ENCODE measurements at regions not wholly inside any gene's neighbourhood (a gene's known extent, or its start where the extent isn't known, plus 50 kb on each side); places are given as distances from the start of the nearest gene placed in this dataset.
"Not testable (repeated sequence)": the region's sequence is repeated elsewhere in the genome, so short reads cannot be mapped to it uniquely, and the experiment has no call there.

- no peak for DNase-seq (ENCODE audit: low spot score)
Measured at GRCh38 chr12:124130691-124131591, 157.9 kb downstream of the ZNF664 start.

DNA sequence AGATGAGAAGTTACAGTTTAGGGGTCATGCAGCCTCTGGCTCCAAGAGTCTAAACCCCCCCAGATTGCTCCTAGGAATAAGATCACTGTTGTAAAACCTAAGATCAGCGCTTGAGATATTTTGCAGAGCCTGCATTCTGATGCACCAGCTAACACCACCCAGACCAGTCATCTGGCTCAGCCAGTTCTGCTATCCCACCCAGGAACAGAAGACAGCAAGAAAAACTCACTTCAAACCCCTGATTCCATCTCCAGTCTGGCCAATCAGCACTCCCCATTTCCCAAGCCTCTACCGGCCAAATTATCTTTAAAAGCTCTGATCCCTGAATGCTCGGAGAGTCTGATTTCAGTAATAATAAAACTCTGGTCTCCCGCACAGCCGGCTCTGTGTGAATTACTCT lies 158.6 kb downstream of the ZNF664 start:
- no peak for DNase-seq (ENCODE audit: low spot score)

DNA sequence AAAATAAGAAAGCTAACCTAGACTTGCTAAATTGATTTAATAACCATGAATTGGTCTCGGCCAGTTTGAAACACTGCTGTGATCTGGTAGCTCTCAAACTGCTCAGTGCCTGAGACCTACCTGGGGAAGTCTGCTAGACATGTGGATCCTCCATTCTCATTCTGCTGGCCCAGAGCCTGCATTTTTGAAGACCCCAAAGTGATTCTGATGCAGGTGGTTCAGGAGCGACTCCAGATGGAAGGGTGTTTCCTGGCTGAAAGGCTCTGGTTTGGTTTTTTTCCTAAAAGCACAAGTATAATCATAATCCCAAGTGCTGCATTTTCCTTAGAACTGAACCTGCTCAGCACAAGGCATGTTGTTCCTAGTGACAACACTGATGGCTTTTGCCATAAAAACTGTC lies 159.5 kb downstream of the ZNF664 start:
- DNase-seq (ENCODE audit: low spot score) = no peak

DNA sequence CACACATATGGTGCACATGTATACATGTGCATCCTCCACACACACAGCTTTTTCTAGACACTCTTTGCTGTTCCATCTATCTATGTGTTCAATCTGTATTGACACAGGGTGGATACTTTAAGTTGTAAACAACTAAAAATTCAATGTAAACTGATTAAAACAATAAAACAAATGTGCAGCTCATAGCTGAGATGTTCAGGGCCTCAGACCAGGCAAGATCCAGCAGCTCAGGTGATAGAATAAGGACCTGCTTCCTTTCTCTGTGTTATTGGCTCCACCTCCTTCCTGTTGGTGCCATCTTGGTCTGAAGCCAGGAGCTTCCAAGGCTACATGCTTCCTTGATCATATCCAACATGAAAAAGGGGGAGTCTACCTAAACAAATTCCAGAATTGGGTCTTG lies 158.1 kb upstream of the RFLNA start:
- no peak for DNase-seq (ENCODE audit: low spot score)

- no peak for DNase-seq (ENCODE audit: low spot score)
Measured at GRCh38 chr12:124140944-124141486, 153.9 kb upstream of the RFLNA start.

- not testable (repeated sequence) for DNase-seq (ENCODE audit: low spot score)
Measured at GRCh38 chr12:124141611-124142010, 153.3 kb upstream of the RFLNA start.

DNA sequence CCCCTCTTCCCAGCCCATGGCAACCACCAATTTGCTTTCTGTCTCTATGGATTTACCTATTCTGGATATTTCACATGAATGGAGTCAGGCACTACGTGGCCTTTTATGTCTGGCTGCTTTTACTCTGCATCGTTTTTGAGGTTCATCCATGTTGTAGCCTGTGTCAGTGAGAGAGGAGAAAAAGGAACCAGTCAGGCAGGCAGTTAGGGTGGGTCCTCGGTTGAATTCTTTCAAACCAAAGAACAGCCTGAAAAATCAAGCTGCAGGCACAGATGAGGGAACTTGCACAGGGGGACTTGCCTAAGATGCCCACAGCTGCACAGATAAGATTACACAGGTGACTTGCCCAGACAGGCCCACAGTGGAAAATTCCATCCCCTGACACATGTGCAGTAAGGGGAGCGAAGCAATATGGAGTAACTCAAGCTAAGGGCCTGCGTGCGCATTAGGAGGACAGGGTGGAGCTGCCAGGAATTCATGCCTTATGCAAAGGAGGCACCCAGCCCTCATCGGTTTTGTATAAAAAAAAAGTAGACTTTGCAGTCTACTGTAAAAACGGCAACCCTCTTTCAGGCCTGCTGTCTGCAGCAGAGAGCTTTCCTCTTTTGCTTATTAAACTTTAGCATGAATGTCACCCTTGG lies 152.4 kb upstream of the RFLNA start:
- DNase-seq (ENCODE audit: low spot score) = no peak

GRCh38 chr12:124143726-124144125 lies 151.2 kb upstream of the RFLNA start:
- DNase-seq (ENCODE audit: low spot score) = no peak

- DNase-seq (ENCODE audit: low spot score) = no peak
Measured at GRCh38 chr12:124144531-124145194, 150.2 kb upstream of the RFLNA start.

- no peak for DNase-seq (ENCODE audit: low spot score)
Measured at GRCh38 chr12:124147027-124147426, 147.9 kb upstream of the RFLNA start.

GRCh38 chr12:124147575-124147974 lies 147.3 kb upstream of the RFLNA start:
- DNase-seq (ENCODE audit: low spot score) = no peak

GRCh38 chr12:124148481-124149273 lies 146.2 kb upstream of the RFLNA start:
- no peak for DNase-seq (ENCODE audit: low spot score)

DNA sequence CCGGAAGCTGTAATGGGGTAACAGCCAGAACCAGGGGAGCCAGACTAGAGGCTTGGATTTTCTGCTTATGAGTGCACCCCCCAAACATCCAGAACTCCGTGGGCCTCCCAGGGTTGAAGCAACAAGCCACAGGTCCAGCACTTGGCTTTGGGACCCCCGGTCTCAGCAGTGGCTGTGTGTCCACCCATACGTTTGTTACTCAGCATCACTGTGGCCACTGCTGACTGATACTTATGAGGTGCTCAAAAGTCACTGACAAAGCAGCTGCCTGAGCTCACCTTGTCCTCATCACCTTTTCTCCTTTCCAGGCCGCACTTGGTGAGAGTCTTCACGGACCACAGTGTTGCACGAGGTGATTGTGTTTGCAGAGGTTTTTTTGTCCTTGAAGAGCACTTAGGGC lies 145.6 kb upstream of the RFLNA start:
- DNase-seq (ENCODE audit: low spot score) = no peak

- DNase-seq (ENCODE audit: low spot score) = no peak
Measured at GRCh38 chr12:124150168-124150567, 144.7 kb upstream of the RFLNA start.

DNA sequence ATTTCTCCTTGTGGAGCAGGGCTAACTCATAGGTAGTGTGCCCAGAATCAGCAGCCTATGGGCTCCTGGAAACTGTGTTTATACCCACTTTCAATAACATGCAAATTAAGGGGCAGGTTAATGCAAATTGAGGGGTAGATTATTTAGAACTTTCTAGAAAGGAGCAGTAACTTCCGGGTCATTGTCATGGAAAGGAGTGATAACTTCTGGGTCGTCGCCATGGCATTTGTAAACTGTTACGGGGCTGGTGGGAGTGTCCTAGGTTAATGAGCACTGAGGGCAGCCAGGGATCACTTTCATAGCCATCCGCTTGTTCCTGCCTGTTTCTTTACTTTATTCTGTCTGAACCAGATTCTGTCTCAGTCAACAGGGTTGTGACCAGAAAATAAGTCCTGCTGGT lies 143.3 kb upstream of the RFLNA start:
- no peak for DNase-seq (ENCODE audit: low spot score)

DNA sequence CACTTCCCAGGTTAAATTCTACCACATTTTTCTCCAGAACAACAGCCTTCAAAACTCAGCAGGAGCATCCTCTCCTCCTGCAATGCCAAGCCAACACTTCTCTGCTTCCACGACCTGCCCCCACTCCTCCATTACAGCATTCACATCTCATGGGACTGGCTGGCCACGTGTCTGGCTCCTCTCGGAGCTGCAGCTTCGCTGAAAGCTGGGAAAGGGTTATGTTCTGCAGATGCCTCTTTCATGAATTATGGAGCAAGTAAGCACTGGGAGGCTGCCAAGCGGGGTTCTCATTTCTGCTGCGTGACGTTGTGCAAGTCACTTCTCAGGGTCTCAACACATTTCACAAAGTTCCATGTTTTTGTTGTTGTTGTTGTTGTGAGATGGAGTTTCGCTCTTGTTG lies 142.2 kb upstream of the RFLNA start:
- DNase-seq (ENCODE audit: low spot score) = peak; percentile 33

DNA sequence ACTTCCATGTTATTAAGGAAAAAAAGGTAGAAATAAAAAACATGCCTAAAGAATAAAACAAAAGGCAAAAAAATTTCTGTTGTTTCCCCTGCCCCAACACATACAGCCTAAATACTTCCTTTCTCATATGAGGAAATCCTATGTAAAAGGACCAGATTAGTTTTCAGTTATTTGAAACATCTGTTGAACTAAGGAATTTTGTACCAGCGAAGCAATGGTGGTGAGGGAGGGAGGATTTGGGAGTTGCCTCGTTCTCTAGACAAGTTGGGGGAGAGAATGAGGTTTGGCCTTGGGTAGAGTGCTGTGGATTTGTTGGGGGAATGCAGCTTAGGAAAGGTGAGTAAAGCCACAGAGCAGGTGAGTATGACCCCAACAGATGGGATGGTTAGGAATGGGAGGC lies 141.5 kb upstream of the RFLNA start:
- no peak for DNase-seq (ENCODE audit: low spot score)

GRCh38 chr12:124157406-124157805 lies 137.5 kb upstream of the RFLNA start:
- DNase-seq (ENCODE audit: low spot score) = no peak

DNA sequence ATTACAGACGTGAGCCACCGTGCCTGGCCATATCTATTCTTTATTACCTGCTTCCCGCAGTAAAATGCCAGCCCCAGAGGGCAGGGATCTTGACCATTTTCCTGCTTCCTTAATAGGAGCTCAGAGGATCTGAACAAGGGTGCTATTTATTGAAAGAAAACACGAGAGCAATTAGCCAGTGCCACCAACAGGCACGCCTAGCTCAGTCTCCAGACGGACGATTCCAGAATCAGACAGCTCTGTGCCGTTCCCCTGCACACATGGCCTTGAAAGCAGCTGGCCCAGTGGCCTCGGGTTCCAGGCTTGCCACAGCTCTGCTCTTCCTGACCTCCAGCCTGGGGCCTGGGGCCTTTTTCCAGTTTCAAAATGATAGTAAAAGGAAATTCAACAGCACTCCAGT lies 135.2 kb upstream of the RFLNA start:
- no peak for DNase-seq (ENCODE audit: low spot score)

GRCh38 chr12:124160097-124160756 lies 134.7 kb upstream of the RFLNA start:
- DNase-seq (ENCODE audit: low spot score) = peak; percentile 19

DNA sequence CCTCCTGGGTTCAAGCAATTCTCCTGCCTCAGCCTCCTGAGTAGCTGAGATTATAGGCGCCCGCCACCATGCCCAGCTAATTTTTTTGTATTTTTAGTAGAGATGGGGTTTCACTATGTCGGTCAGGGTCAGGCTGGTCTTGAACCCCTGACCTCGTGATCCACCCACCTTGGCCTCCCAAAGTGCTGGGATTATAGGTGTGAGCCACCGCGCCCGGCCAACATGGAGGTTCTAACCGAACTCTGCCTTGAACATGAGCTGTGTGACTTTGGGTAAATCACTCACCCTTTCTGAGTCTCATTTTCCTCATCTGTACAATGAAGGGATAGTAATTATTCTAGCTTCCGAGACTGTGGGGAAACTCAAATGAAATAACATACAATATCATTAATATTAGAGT lies 133.5 kb upstream of the RFLNA start:
- not testable (repeated sequence) for DNase-seq (ENCODE audit: low spot score)
